SK-N-SH (cell line): ENCODE measurements at regions not wholly inside any gene's neighbourhood (a gene's known extent, or its start where the extent isn't known, plus 50 kb on each side); places are given as distances from the start of the nearest gene placed in this dataset.

ENCODE experiments used
- CTCF ChIA-PET: fragments of 300-600, 350-600 bp; formaldehyde crosslinking; extraction: SDS; loops from one replicate; lab custom pipeline; 2021; lab: Yijun Ruan, JAX
- POLR2A ChIA-PET: fragments of 350-600 bp; sonication (Branson Sonifier 250); formaldehyde crosslinking; extraction: SDS; loops from one replicate; lab custom pipeline; 2020; ENCODE audit warnings: antibody characterized with exemption, inconsistent platforms; lab: Yijun Ruan, JAX
- DNase-seq: peaks from one replicate; pipeline ENCODE4 v3.0.0; 2012
- H2AFZ ChIP-seq: fragments of 200-600 bp; sonication (generic); 2 replicates; pipeline ENCODE4 v1.8.1; 2016; ENCODE audit warnings: antibody characterized with exemption, mild to moderate bottlenecking, low read depth
- H3F3A ChIP-seq: fragments of 200-600 bp; sonication (generic); replicated peaks from 2 replicates; pipeline ENCODE3; 2016; ENCODE audit warnings: antibody characterized with exemption, mild to moderate bottlenecking; ENCODE audit not compliant: insufficient read depth
- H3K27ac ChIP-seq, 2 experiments: fragments of 200-500 bp in 1 of 2; fragments of 200-600 bp in 1 of 2; sonication (Bioruptor generic) in 1 of 2; sonication (generic), shearing (Covaris generic) in 1 of 2; 2 replicates each; pipeline versions ENCODE4 v1.5.1 to v1.6.1; 2014 to 2016; ENCODE audit warnings: low read depth in 2 of 2, inconsistent platforms in 1 of 2, low read length in 1 of 2, mild to moderate bottlenecking in 1 of 2, mixed read lengths in 1 of 2
- H3K27me3 ChIP-seq: fragments of 200-600 bp; sonication (generic), shearing (Covaris generic); 2 replicates; pipeline ENCODE4 v1.6.1; 2016; ENCODE audit warnings: mixed run types; ENCODE audit not compliant: insufficient read depth
- H3K36me3 ChIP-seq, 2 experiments: fragments of 200-500 bp in 1 of 2; fragments of 200-600 bp in 1 of 2; sonication (Bioruptor generic) in 1 of 2; sonication (generic) in 1 of 2; replicated peaks in 1 of 2; 2 replicates each; pipeline versions ENCODE3 to v1.5.1; 2014 to 2016; ENCODE audit warnings: low read length in 1 of 2, mild to moderate bottlenecking in 1 of 2; ENCODE audit not compliant: insufficient read depth in 2 of 2, control insufficient read depth in 1 of 2
- H3K4me1 ChIP-seq, 2 experiments: fragments of 200-500 bp in 1 of 2; fragments of 200-600 bp in 1 of 2; sonication (Bioruptor generic) in 1 of 2; sonication (generic), shearing (Covaris generic) in 1 of 2; 2 replicates each; pipeline versions ENCODE4 v1.5.1 to v1.6.1; 2014 to 2016; ENCODE audit warnings: low read depth in 1 of 2, low read length in 1 of 2, mixed run types in 1 of 2; ENCODE audit not compliant: insufficient read depth in 2 of 2, control insufficient read depth in 1 of 2
- H3K4me2 ChIP-seq: fragments of 200-600 bp; sonication (generic), shearing (Covaris generic); 2 replicates; pipeline ENCODE4 v1.6.1; 2017; ENCODE audit warnings: mixed run types
- H3K4me3 ChIP-seq, 2 experiments: fragments of 200-500 bp in 1 of 2; fragments of 200-600 bp in 1 of 2; sonication (Bioruptor generic) in 1 of 2; sonication (generic), shearing (Covaris generic) in 1 of 2; 2 replicates each; pipeline versions ENCODE4 v1.5.1 to v1.8.1; 2014 to 2016; ENCODE audit warnings: low read depth in 2 of 2, inconsistent platforms in 1 of 2, low read length in 1 of 2, mild to moderate bottlenecking in 1 of 2, mixed read lengths in 1 of 2, moderate library complexity in 1 of 2
- H3K79me2 ChIP-seq: fragments of 200-600 bp; sonication (generic); 2 replicates; pipeline ENCODE4 v1.8.1; 2017; ENCODE audit warnings: mild to moderate bottlenecking; ENCODE audit not compliant: insufficient read depth
- H3K9ac ChIP-seq: fragments of 200-600 bp; sonication (generic); 2 replicates; pipeline ENCODE4 v1.6.1; 2017; ENCODE audit warnings: mixed run types
- H3K9me2 ChIP-seq: fragments of 200-600 bp; sonication (generic); 2 replicates; pipeline ENCODE4 v1.6.1; 2017; ENCODE audit warnings: mixed run types
- H3K9me3 ChIP-seq: fragments of 200-600 bp; sonication (generic); 2 replicates; pipeline ENCODE4 v1.6.1; 2017; ENCODE audit warnings: mixed run types, mild to moderate bottlenecking, moderate library complexity
- H4K20me1 ChIP-seq: fragments of 200-600 bp; sonication (generic); 2 replicates; pipeline ENCODE4 v1.6.1; 2017; ENCODE audit warnings: mild to moderate bottlenecking, mixed run types; ENCODE audit not compliant: insufficient read depth
- CHD2 ChIP-seq: fragments of 150-350 bp; IDR thresholded peaks from 2 replicates; pipeline ENCODE4 v1.6.1; 2018; ENCODE audit warnings: low read length; ENCODE audit not compliant: partially characterized antibody
- ELF1 ChIP-seq: IDR thresholded peaks from 2 replicates; pipeline ENCODE4 v1.4.0; 2012
- EZH2phosphoT487 ChIP-seq: fragments of 200-600 bp; sonication (generic); IDR thresholded peaks from 2 replicates; pipeline ENCODE4 v1.6.1; 2017; ENCODE audit warnings: low read depth, mixed run types, mild to moderate bottlenecking, antibody characterized with exemption, moderate library complexity, borderline replicate concordance
- FOSL2 ChIP-seq: IDR thresholded peaks from 2 replicates; pipeline ENCODE4 v1.4.0; 2012; ENCODE audit warnings: low read depth, mild to moderate bottlenecking, moderate library complexity, borderline replicate concordance
- FOXJ3 ChIP-seq: sonication (generic); formaldehyde crosslinking; IDR thresholded peaks from 2 replicates; pipeline ENCODE4 v1.5.1; 2020; ENCODE audit warnings: mild to moderate bottlenecking, missing genetic modification reagents
- FOXM1 ChIP-seq: IDR thresholded peaks from 2 replicates; pipeline ENCODE4 v1.4.0; 2012; ENCODE audit warnings: low read depth, mild to moderate bottlenecking
- GABPA ChIP-seq: IDR thresholded peaks from 2 replicates; pipeline ENCODE4 v1.4.0; 2012; ENCODE audit warnings: low read depth, mild to moderate bottlenecking
- IRF3 ChIP-seq: fragments of 150-350 bp; IDR thresholded peaks from 2 replicates; pipeline ENCODE4 v1.6.1; 2016; ENCODE audit warnings: mild to moderate bottlenecking, low read depth, low read length
- MAX ChIP-seq: IDR thresholded peaks from 2 replicates; pipeline ENCODE4 v1.4.0; 2012; ENCODE audit warnings: low read depth
- RAD21 ChIP-seq: IDR thresholded peaks from 2 replicates; pipeline ENCODE4 v1.6.1; 2012; ENCODE audit warnings: mild to moderate bottlenecking, low read length
- REST ChIP-seq: IDR thresholded peaks from 2 replicates; pipeline ENCODE4 v1.6.1; 2012; ENCODE audit warnings: mild to moderate bottlenecking, low read depth, low read length, moderate library complexity
- RFX5 ChIP-seq: IDR thresholded peaks from 2 replicates; pipeline ENCODE4 v1.6.1; 2012; ENCODE audit warnings: mild to moderate bottlenecking, improper control_type of control experiment, low read length
- SIN3A ChIP-seq: IDR thresholded peaks from 2 replicates; pipeline ENCODE4 v1.6.1; 2012; ENCODE audit warnings: low read depth, mild to moderate bottlenecking, low read length, moderate library complexity, borderline replicate concordance
- TAF1 ChIP-seq: IDR thresholded peaks from 2 replicates; pipeline ENCODE4 v1.6.1; 2012; ENCODE audit warnings: low read depth, mild to moderate bottlenecking, low read length, moderate library complexity, borderline replicate concordance
- TEAD4 ChIP-seq: IDR thresholded peaks from 2 replicates; pipeline ENCODE4 v1.4.0; 2012; ENCODE audit warnings: mild to moderate bottlenecking, borderline replicate concordance; ENCODE audit not compliant: insufficient read depth
- YY1 ChIP-seq: IDR thresholded peaks from 2 replicates; pipeline ENCODE4 v1.4.0; 2012; ENCODE audit warnings: low read depth, mild to moderate bottlenecking
- WGBS: methylation state at CpG from one replicate; pipeline ENCODE4 v1.1.6; 2017; ENCODE audit warnings: low lambda C conversion rate; 5-methylcytosine and 5-hydroxymethylcytosine counted together
- TF ChIP-seq, protein P1 (sequence below): fragments of 150-350 bp; IDR thresholded peaks from 2 replicates; pipeline ENCODE4 v1.6.1; 2017; ENCODE audit warnings: antibody characterized with exemption, low read length, low read depth, borderline replicate concordance
- TF ChIP-seq, protein P2 (sequence below): IDR thresholded peaks from 2 replicates; pipeline ENCODE4; 2012

DNA sequence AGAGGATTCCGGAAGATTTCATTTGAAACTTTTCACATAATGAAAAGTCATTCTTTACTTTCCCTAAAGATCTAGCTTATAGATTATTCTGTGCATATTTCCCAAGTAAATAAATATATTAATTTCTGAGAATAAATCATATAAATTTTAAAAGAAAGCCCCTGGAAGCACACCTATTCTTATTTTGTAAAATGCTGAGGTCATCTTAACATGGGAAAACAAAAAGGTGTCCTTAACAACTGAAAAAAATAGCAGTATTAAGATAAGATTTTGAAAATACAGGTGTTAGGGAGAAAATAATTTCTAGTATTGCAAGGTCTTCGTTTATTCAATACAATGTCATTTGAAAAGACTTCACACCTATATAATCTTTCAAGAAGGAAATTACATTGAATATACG, 567.5 kb upstream of the CHAC2 start (continued):
- TF ChIP-seq ELF1 (no peak), EZH2phosphoT487 (no peak)

DNA sequence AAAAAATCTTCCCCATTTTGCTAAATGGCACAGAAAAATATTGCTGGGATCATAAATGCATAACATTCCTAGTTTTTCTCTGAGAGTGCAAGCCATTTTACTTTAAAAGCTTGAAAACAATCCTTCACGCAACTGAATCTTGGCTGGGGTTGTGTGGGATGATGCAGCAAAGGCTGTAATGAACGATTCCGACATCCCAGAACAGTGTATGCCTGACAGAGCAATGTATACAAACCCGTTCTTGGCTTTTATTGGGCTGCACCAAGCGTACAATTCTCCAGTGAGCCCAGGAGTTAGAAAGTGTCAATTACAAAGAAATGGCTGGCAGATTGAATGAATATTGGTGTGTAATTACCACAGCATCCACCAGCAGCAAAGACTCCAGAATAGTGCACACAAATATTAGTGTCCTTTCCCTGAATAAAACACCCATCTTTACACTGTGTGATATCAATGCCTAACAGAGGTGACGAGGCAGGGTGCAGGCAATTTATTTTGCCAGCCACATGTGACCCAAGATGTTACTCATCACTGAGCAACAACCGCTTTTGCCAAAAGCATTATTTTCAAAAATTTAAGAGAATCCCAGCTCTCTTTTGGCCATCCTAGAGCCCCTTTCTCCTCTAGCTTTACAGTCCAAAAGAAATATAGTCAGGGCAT, 578.6 kb upstream of the CHAC2 start:
- Histone ChIP-seq H3K9ac (no peak overlapping the region), H3K9me3 (no peaks in the 10 kb centered on the region), H3K79me2 (no peaks in the 10 kb centered on the region), H3K27ac (no peak overlapping the region)
- CTCF ChIA-PET = no interaction called here
- TF ChIP-seq SIN3A (no peak), TEAD4 (no peak), IRF3 (no peak), MAX (no peak), GABPA (no peak), RFX5 (no peak), FOXM1 (no peak), TAF1 (no peak)
- TF ChIP-seq, protein P1, sequence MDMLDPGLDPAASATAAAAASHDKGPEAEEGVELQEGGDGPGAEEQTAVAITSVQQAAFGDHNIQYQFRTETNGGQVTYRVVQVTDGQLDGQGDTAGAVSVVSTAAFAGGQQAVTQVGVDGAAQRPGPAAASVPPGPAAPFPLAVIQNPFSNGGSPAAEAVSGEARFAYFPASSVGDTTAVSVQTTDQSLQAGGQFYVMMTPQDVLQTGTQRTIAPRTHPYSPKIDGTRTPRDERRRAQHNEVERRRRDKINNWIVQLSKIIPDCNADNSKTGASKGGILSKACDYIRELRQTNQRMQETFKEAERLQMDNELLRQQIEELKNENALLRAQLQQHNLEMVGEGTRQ = no peak
- TF ChIP-seq, all 33 proteins: peak for 0
- H3K4me2 ChIP-seq = no peak overlapping the region
- no peak for DNase-seq
- POLR2A ChIA-PET = no interaction called here
- no peaks in the 10 kb centered on the region for H3K36me3 ChIP-seq
- no peaks in the 10 kb centered on the region for H3K4me1 ChIP-seq
- no peaks in the 10 kb centered on the region for H3F3A ChIP-seq
- no peaks in the 10 kb centered on the region for H4K20me1 ChIP-seq
- H2AFZ ChIP-seq = no peak overlapping the region
- no peaks in the 10 kb centered on the region for H3K9me2 ChIP-seq
- H3K27me3 ChIP-seq = peaks cover 18% of the 10 kb centered on the region; the same call in 1 of the 2 replicates
- 17% methylated on average over 7 of the region's 7 CpGs for WGBS
- no peak overlapping the region for H3K4me3 ChIP-seq

DNA sequence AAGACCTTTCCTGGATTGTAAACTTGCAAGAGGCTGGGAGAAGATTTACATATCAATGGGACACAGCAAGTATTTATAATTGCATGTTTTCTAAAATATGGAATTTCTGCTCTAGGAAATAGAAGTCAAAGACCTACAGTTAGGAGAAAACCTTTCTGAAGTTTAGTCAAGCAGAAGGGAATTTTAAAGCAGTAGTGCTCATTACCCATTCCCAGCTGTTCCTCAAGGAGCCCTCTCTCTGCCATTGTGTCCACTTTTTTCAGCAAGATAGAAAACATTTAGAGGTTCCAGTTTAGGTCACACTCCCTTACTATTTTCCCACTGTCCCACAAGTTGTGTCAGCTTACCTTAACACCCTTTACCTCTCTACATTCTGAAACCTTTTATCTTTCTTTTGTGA, 584.0 kb upstream of the CHAC2 start:
- H3K4me1 ChIP-seq = no peaks in the 10 kb centered on the region
- H3K9me3 ChIP-seq = no peaks in the 10 kb centered on the region
- H3K4me2 ChIP-seq = no peak overlapping the region
- H4K20me1 ChIP-seq = no peaks in the 10 kb centered on the region
- CTCF ChIA-PET = no interaction called here
- no peaks in the 10 kb centered on the region for H3K9me2 ChIP-seq
- DNase-seq = no peak
- no peaks in the 10 kb centered on the region for H3K79me2 ChIP-seq
- H3K27ac ChIP-seq = no peak overlapping the region
- no peak overlapping the region for H3K9ac ChIP-seq
- no peaks in the 10 kb centered on the region for H3K36me3 ChIP-seq
- H3K4me3 ChIP-seq = no peak overlapping the region
- POLR2A ChIA-PET = no interaction called here
- peaks cover 14% of the 10 kb centered on the region; the same call in 1 of the 2 replicates for H3K27me3 ChIP-seq
- H3F3A ChIP-seq = no peaks in the 10 kb centered on the region
- H2AFZ ChIP-seq = no peak overlapping the region
- TF ChIP-seq GABPA (no peak), RAD21 (no peak), CHD2 (no peak), FOSL2 (no peak), FOXJ3 (CRISPR knock-in tag) (no peak), REST (no peak), MAX (no peak), YY1 (no peak), ELF1 (no peak)
- TF ChIP-seq, protein P2, sequence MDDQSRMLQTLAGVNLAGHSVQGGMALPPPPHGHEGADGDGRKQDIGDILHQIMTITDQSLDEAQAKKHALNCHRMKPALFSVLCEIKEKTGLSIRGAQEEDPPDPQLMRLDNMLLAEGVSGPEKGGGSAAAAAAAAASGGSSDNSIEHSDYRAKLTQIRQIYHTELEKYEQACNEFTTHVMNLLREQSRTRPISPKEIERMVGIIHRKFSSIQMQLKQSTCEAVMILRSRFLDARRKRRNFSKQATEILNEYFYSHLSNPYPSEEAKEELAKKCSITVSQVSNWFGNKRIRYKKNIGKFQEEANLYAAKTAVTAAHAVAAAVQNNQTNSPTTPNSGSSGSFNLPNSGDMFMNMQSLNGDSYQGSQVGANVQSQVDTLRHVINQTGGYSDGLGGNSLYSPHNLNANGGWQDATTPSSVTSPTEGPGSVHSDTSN = no peak
